ENCODE measurements at regions not wholly inside any gene's neighbourhood (a gene's known extent, or its start where the extent isn't known, plus 50 kb on each side); places are given as distances from the start of the nearest gene placed in this dataset.

GRCh38 chr7:19405541-19405940 lies 260.3 kb upstream of the FERD3L start:
- no peak overlapping the region for H3K4me3 ChIP-seq (IDR thresholded peaks at IDR 0.05; ENCODE audit: insufficient read depth, low read depth, low read length)
- H3K79me2 ChIP-seq (ENCODE audit: insufficient read depth, low read depth), result no peaks in the 10 kb centered on the region
- H4K20me1 ChIP-seq (ENCODE audit: insufficient read depth), result no peaks in the 10 kb centered on the region
- peak overlapping the region; percentile 64 for H3K27ac ChIP-seq
- no peaks in the 10 kb centered on the region for H3K27me3 ChIP-seq (ENCODE audit: insufficient read depth, low read depth)
- H3K9ac ChIP-seq, result no peak overlapping the region
- no peaks in the 10 kb centered on the region for H3K36me3 ChIP-seq (ENCODE audit: insufficient read depth)
- H3K4me2 ChIP-seq, result peak overlapping the region; percentile 55
- no peak for TF ChIP-seq CTCF (conservative IDR thresholded peaks at IDR 0.05; ENCODE audit: low read depth, low read length)
- peak overlapping the region; percentile 74; the same call in 1 of the 2 replicates for H2AFZ ChIP-seq (ENCODE audit: low read depth)
- H3K4me1 ChIP-seq (ENCODE audit: low read depth, poor library complexity, severe bottlenecking), result peaks cover 41% of the 10 kb centered on the region

GRCh38 chr7:19404912-19405329 lies 259.7 kb upstream of the FERD3L start:
- no peak for TF ChIP-seq CTCF (conservative IDR thresholded peaks at IDR 0.05; ENCODE audit: low read depth, low read length)
- H2AFZ ChIP-seq (ENCODE audit: low read depth), result peak overlapping the region; percentile 74; the same call in 1 of the 2 replicates
- H3K79me2 ChIP-seq (ENCODE audit: insufficient read depth, low read depth), result no peaks in the 10 kb centered on the region
- no peaks in the 10 kb centered on the region for H3K27me3 ChIP-seq (ENCODE audit: insufficient read depth, low read depth)
- H3K4me2 ChIP-seq, result peak overlapping the region; percentile 55
- no peaks in the 10 kb centered on the region for H3K36me3 ChIP-seq (ENCODE audit: insufficient read depth)
- H3K27ac ChIP-seq, result peak overlapping the region; percentile 64
- peaks cover 41% of the 10 kb centered on the region for H3K4me1 ChIP-seq (ENCODE audit: low read depth, poor library complexity, severe bottlenecking)
- no peaks in the 10 kb centered on the region for H4K20me1 ChIP-seq (ENCODE audit: insufficient read depth)
- no peak overlapping the region for H3K4me3 ChIP-seq (IDR thresholded peaks at IDR 0.05; ENCODE audit: insufficient read depth, low read depth, low read length)
- 0 out of 2 replicates have a peak overlapping the region, but pooled peaks have one; percentile 10 for H3K9ac ChIP-seq

- H3K27ac ChIP-seq, result no peak overlapping the region
- no peak for TF ChIP-seq CTCF (conservative IDR thresholded peaks at IDR 0.05; ENCODE audit: low read depth, low read length)
- H3K36me3 ChIP-seq (ENCODE audit: insufficient read depth), result no peaks in the 10 kb centered on the region
- H2AFZ ChIP-seq (ENCODE audit: low read depth), result no peak overlapping the region
- no peak overlapping the region for H3K9ac ChIP-seq
- H3K79me2 ChIP-seq (ENCODE audit: insufficient read depth, low read depth), result no peaks in the 10 kb centered on the region
- H4K20me1 ChIP-seq (ENCODE audit: insufficient read depth), result no peaks in the 10 kb centered on the region
- no peaks in the 10 kb centered on the region for H3K27me3 ChIP-seq (ENCODE audit: insufficient read depth, low read depth)
- no peak overlapping the region for H3K4me3 ChIP-seq (IDR thresholded peaks at IDR 0.05; ENCODE audit: insufficient read depth, low read depth, low read length)
- no peak overlapping the region for H3K4me2 ChIP-seq
- H3K4me1 ChIP-seq (ENCODE audit: low read depth, poor library complexity, severe bottlenecking), result peaks cover 41% of the 10 kb centered on the region
Observed at GRCh38 chr7:19403691-19404090, 258.5 kb upstream of the FERD3L start.

- no peak overlapping the region for H3K9ac ChIP-seq
- H3K4me2 ChIP-seq, result no peak overlapping the region
- no peaks in the 10 kb centered on the region for H3K27me3 ChIP-seq (ENCODE audit: insufficient read depth, low read depth)
- no peaks in the 10 kb centered on the region for H3K36me3 ChIP-seq (ENCODE audit: insufficient read depth)
- H4K20me1 ChIP-seq (ENCODE audit: insufficient read depth), result no peaks in the 10 kb centered on the region
- no peak overlapping the region for H2AFZ ChIP-seq (ENCODE audit: low read depth)
- no peaks in the 10 kb centered on the region for H3K79me2 ChIP-seq (ENCODE audit: insufficient read depth, low read depth)
- H3K4me1 ChIP-seq (ENCODE audit: low read depth, poor library complexity, severe bottlenecking), result peaks cover 60% of the 10 kb centered on the region
- no peak overlapping the region for H3K4me3 ChIP-seq (IDR thresholded peaks at IDR 0.05; ENCODE audit: insufficient read depth, low read depth, low read length)
- no peak for TF ChIP-seq CTCF (conservative IDR thresholded peaks at IDR 0.05; ENCODE audit: low read depth, low read length)
- no peak overlapping the region for H3K27ac ChIP-seq
Observed at GRCh38 chr7:19401461-19401860, 256.2 kb upstream of the FERD3L start.

Measured in KMS-11 (cell line).